Liver (tissue), 1 donor: ENCODE measurements at regions not wholly inside any gene's neighbourhood (a gene's known extent, or its start where the extent isn't known, plus 50 kb on each side); places are given as distances from the start of the nearest gene placed in this dataset. TPM values are rescaled to one million over a fixed set of nuclear protein-coding genes. Genes with fewer than 3 reads are reported as not detected.

ENCODE experiments used
- small RNA-seq: library from RNA; depleted of rRNA; stranded (forward); fragments of <200 nt; gene quantifications from one replicate; pipeline ENCODE3, GENCODE V24; 2014

Small RNA genes lying in the stretch of these regions (small RNA-seq; reads per million reads assigned to genes)
- gene AC100767.1 (not detected), gene MIR8054 (not detected), gene RNU6-783P (not detected)
